CD4-positive, alpha-beta T cell treated with Interleukin-10 for 1 hour (primary cell): ENCODE measurements at regions not wholly inside any gene's neighbourhood (a gene's known extent, or its start where the extent isn't known, plus 50 kb on each side); places are given as distances from the start of the nearest gene placed in this dataset.

Experiments
- DNase-seq: peaks from one replicate; pipeline ENCODE4 v3.0.0-alpha.2; 2020

- no peak for DNase-seq
Measured at GRCh38 chr10:78850644-78851435, 217.9 kb upstream of the ZMIZ1 start.

DNA sequence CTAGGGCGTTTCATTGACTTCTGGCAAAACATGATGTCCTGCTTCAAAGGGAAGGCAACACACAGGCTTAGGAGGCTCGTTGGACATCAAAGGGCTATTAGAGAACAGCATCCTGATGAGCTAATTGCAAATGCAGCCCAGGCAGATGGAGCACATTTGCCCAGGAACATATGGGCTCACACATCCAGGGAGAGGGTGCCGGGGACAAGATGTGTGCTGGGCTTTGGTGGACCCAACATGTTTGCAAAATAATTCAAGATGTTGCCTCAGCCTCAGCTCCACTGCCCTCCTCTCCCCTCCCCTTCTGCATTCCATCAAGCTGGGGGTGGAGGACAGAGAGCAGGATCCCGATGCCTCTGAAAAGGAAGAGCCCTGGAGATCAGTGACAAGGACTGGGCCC lies 217.1 kb upstream of the ZMIZ1 start:
- no peak for DNase-seq

GRCh38 chr10:78852466-78853240 lies 216.1 kb upstream of the ZMIZ1 start:
- peak; percentile 34 for DNase-seq

DNA sequence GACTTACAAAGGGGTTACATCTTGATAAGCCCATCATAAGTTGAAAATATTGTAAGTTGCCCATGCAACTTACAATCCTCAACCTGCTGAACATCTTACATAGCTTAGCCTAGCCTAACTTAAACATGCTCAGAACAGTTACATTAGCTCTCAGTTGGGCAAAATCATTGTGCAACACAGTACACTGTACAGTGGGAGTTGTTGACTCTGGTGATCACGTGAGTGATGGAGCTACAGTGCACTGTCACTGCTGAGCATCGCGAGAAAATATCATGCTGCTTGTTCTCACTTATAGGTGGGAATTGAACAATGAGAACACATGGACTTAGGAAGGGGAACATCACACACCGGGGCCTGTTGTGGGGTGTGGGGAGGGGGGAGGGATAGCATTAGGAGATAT lies 214.9 kb upstream of the ZMIZ1 start:
- DNase-seq, result no peak

DNA sequence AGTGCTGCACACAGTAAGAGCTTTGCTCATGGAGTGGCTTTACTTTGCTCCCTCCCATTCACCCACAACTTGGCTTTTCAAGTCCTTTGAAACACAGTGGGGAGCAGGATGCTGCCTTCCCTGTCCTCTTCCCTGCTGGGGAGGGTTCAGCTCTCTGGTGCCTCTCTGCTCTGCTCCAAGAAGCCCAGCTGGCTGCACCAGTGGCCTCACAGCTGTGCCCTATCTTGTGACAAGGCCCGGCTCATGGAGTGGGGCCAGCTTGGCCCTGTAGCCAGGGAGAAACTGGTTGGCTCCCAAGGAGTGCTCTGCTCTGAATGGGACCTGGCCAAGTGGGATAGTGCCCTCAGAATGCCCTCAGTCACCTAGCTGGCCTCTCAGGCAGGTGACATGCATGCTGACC lies 212.3 kb upstream of the ZMIZ1 start:
- no peak for DNase-seq

GRCh38 chr10:78857193-78857592 lies 211.6 kb upstream of the ZMIZ1 start:
- DNase-seq, result no peak

DNA sequence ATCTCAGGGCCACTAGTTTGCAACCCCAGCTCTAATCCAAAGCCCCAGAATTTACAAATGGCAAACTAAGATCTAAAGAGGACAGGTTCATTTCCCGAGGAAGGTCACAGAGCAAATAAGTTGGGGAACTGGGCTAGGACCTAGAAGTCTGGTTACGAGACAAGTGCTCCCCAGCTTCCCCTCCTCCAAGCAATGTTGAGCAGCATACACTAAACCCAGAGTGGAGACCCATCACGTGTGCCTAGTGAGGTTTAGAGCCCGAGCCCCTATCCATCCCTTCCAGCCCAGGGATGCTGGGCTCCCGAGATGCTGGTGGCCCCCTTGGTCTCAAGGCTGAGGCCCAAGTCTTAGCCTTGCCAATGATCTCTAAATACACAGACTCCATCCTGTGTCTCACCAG lies 209.5 kb upstream of the ZMIZ1 start:
- no peak for DNase-seq

GRCh38 chr10:78859769-78860168 lies 209.0 kb upstream of the ZMIZ1 start:
- no peak for DNase-seq

DNA sequence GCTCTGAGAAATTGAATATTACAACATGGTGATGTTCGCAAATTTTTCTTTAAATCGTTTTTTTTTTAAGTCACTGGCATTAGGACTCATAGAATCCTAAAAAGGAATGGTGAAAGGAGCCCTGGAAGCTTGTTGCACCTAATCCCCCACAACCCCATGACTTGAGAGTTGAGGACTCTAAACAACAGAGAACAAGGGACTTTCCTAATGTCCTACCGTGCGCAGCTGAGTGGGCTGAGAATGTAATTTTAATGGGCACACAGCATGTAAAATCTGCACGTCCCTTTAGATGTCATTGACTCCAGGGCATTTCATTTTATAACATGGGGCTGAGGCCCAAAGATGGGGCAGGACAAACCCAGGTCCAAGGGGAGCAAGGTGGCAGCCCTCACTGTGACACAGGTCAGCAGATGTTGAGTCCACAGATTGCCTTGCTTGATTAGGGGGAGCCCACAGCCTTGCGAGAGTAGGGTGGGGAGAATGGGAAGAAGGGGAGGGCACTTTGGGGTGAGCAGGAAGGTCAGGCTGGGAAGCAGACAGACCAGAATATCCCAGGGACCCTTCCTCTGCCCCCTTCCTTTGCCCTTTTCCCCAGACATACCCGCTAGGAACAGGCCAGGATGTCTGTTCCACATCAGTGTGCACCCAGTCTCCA lies 208.4 kb upstream of the ZMIZ1 start:
- no peak for DNase-seq

DNA sequence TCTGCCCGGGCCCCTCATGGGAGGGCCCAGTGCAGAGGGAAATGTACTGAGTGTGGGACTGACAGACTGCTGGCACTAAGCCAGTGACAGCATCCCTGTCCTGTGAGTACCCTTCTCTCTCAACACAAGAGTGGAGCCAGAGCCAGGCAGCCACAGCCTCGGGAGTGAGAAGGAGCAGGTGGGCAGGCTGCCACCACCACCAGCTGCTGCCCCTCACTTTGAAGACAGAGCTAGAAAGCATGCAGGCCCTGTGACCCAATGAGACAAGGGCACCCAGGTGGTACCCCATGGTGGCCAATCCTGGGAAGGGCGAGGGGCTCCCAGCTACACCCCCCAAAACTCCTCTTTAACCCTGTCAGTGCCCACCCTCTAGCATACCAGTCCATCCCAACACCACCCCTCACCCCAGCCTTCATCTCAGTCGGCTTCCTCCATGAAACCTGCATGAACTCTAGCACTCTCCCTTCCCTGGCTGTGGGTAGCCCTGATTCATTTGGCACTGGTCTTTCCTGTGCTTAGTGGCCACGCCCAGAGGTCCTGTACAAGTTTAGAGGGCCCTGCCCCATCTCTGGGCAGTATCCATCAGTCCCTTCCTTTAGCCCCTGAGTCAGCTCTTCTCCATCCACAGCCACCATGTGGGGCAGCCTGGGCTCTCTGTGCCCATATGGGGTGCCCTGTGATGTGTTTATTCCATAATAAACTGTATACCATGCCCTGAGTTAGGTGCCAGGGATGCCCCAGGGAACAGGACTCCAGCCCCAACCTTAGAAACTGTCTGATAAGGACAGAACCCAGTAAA lies 207.0 kb upstream of the ZMIZ1 start:
- no peak for DNase-seq

DNA sequence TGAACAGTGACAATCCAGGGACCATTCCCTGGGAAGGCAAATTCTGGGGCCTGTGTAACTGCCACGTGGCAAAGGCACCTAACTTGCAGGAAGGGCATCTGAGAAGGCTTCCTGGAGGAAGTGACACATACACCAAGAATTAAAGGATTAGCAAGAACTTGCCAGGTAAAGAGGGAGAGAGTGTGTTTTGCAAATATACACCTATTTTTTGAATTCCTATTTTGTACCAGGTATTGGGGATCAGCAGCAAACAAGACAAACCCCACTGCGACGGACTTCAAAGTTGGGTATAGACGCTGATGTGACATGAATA lies 206.5 kb upstream of the ZMIZ1 start:
- no peak for DNase-seq

DNA sequence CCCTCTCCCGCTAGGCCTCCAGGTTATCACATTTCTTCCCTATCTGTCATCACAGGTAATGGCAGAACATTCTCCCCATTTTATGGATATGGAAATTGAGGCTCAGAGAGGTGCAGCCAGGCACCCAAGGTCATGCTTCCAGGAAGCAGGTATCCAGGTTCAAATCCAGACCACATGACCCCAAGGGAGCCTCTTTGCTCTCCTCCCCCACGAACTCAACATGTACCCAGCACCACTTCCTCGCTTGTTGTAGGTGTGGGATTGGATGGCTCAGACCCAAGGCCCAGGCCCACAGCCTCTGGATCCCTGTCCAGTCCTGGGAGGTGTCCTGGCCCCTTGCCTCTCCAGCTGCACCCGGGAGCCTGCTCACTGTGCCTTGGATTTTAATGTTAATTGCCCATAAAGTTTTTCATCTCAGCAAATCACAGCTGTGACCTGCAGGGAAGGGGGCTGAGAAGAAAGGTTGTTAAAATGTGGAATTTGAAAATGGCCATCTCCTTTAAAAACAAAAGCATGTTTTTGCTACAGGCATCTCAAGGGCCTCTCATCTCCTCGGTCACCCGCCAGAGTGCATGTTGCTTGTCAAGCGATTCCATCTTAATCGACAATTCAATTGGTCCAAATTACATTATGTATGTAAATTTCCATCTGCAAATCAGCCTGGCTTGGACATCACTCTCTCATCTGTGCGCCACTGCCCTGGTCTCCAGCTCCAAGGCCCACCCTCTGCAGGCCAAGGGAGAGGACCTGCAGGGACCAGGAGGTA lies 205.4 kb upstream of the ZMIZ1 start:
- DNase-seq, result no peak

- DNase-seq, result no peak
Measured at GRCh38 chr10:78863906-78864239, 204.9 kb upstream of the ZMIZ1 start.

- no peak for DNase-seq
Measured at GRCh38 chr10:78864761-78865537, 203.8 kb upstream of the ZMIZ1 start.

- no peak for DNase-seq
Measured at GRCh38 chr10:78865538-78865875, 203.3 kb upstream of the ZMIZ1 start.

- DNase-seq, result no peak
Measured at GRCh38 chr10:78865931-78866717, 202.6 kb upstream of the ZMIZ1 start.

DNA sequence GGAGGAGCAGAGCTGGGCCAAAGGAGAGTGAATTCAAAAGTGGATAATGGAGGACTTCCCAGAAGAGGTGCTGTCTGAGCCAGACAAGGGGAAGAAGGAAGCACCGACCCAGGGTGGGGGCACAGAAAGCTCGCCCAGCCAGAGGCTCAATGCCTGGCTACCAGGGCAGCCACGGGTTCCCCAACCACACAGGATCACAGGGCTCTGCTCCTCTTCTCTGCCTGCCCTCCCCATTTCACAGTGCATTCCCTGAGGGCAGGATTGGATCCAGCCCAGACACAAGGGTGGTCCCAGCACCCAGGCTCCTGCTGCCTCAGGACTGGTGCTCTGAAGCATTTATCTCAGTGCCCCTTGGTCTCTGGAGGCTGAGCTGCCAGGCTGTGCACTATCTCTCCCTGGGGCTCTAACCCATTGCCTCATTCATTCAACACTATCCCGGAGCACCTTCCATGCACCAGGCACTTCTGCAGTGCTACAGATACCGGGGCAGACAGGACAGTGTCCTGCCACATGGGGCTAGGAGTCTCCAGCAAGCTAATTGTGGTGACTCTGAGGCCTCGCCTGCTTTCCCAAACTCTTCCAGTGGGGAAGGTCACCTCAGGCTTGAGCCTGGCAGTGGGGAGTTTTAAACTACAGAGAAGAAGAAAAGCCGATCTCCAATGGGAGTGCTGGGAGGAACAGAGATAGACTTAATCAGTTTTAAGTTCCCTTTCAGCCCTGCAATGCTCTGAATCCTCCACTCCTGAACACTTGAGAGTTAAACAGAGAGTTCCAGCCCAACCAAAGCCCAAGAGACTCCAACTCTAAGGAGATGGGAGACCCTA lies 201.8 kb upstream of the ZMIZ1 start:
- DNase-seq, result no peak

- DNase-seq, result no peak
Measured at GRCh38 chr10:78867555-78867939, 201.2 kb upstream of the ZMIZ1 start.

- DNase-seq, result no peak
Measured at GRCh38 chr10:78868048-78868447, 200.7 kb upstream of the ZMIZ1 start.

- DNase-seq, result no peak
Measured at GRCh38 chr10:78868456-78868855, 200.3 kb upstream of the ZMIZ1 start.
